Neural crest cell (in vitro differentiated cells): ENCODE measurements at regions not wholly inside any gene's neighbourhood (a gene's known extent, or its start where the extent isn't known, plus 50 kb on each side); places are given as distances from the start of the nearest gene placed in this dataset.

ENCODE experiments used
- DNase-seq: peaks from one replicate; pipeline ENCODE4 v3.0.0; 2021; ENCODE audit warnings: low read depth, mixed read lengths, low spot score
- H3K27ac Mint-ChIP-seq: one replicate; pipeline ENCODE4 v1.8.0; 2021; ENCODE audit warnings: mild to moderate bottlenecking, mixed read lengths; ENCODE audit not compliant: unreplicated experiment
- H3K27me3 Mint-ChIP-seq: 2 replicates; pipeline ENCODE4 v1.8.0; 2021; ENCODE audit warnings: low read depth, mild to moderate bottlenecking, mixed read lengths
- H3K36me3 Mint-ChIP-seq: 2 replicates; pipeline ENCODE4 v1.8.0; 2021; ENCODE audit warnings: low read depth, mild to moderate bottlenecking, mixed read lengths
- H3K4me1 Mint-ChIP-seq: 2 replicates; pipeline ENCODE4 v1.8.0; 2021; ENCODE audit warnings: mixed read lengths
- H3K4me3 Mint-ChIP-seq: one replicate; pipeline ENCODE4 v1.8.0; 2021; ENCODE audit warnings: mild to moderate bottlenecking, mixed read lengths
- H3K9me3 Mint-ChIP-seq: 2 replicates; pipeline ENCODE4 v1.8.0; 2021; ENCODE audit warnings: mixed read lengths
- CTCF ChIP-seq: fragments of 200-600 bp; sonication (generic); conservative IDR thresholded peaks from 2 replicates; pipeline ENCODE4 v1.5.0; 2021; ENCODE audit warnings: antibody characterized with exemption, mild to moderate bottlenecking

GRCh38 chr2:12397854-12398253 lies 318.9 kb upstream of the TRIB2 start:
- DNase-seq, result peak; percentile 7
- peaks cover 6% of the 10 kb centered on the region for H3K9me3 Mint-ChIP-seq
- H3K27ac Mint-ChIP-seq, result peak overlapping the region; percentile 92
- peaks cover 3% of the 10 kb centered on the region for H3K36me3 Mint-ChIP-seq
- peaks cover 19% of the 10 kb centered on the region for H3K4me1 Mint-ChIP-seq
- TF ChIP-seq CTCF, result no peak
- H3K4me3 Mint-ChIP-seq, result no peak overlapping the region
- no peaks in the 10 kb centered on the region for H3K27me3 Mint-ChIP-seq

GRCh38 chr2:12399240-12399639 lies 317.5 kb upstream of the TRIB2 start:
- no peak for DNase-seq
- Mint-ChIP-seq H3K4me3 (no peak overlapping the region), H3K36me3 (peaks cover 6% of the 10 kb centered on the region), H3K27ac (no peak overlapping the region), H3K9me3 (peaks cover 6% of the 10 kb centered on the region), H3K4me1 (peaks cover 19% of the 10 kb centered on the region), H3K27me3 (no peaks in the 10 kb centered on the region)
- TF ChIP-seq CTCF, result no peak

- Mint-ChIP-seq H3K36me3 (peaks cover 6% of the 10 kb centered on the region), H3K27ac (no peak overlapping the region), H3K9me3 (peaks cover 6% of the 10 kb centered on the region), H3K4me1 (peaks cover 14% of the 10 kb centered on the region), H3K4me3 (no peak overlapping the region), H3K27me3 (no peaks in the 10 kb centered on the region)
- no peak for TF ChIP-seq CTCF
- DNase-seq, result no peak
Measured at GRCh38 chr2:12400543-12400942, 316.2 kb upstream of the TRIB2 start.

DNA sequence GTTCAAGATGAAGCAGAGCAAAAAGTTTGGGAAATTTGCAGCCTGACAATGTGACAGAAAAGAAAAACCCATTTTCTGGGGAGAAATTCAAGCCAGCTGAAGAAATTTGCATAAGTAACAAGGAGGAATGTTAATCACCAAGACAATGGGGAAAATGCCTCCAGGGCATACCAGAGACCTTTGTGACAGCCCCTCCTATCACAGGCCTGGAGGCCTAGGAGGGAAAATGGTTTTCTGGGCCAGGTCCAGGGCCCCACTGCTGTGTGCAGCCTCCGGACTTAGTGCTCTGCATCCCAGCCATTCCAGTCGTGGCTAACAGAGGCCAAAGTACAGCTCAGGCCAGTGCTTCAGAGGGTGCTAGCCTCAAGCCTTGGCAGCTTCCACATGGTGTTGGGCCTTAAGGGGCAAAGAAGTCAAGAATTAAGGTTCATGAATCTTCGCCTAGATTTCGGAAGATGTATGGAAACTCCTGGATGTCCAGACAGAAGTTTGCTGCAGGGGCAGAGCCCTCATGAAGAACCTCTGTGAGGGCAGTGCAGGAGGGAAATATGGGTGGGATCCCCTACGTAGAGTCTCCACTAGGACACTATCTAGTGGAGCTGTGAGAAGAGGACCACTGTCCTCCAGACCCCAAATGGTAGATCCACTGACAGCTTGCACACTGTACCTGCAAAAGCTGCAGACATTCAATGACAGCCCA lies 314.1 kb upstream of the TRIB2 start:
- Mint-ChIP-seq H3K27me3 (no peaks in the 10 kb centered on the region), H3K9me3 (peaks cover 6% of the 10 kb centered on the region)
- no peak for DNase-seq

DNA sequence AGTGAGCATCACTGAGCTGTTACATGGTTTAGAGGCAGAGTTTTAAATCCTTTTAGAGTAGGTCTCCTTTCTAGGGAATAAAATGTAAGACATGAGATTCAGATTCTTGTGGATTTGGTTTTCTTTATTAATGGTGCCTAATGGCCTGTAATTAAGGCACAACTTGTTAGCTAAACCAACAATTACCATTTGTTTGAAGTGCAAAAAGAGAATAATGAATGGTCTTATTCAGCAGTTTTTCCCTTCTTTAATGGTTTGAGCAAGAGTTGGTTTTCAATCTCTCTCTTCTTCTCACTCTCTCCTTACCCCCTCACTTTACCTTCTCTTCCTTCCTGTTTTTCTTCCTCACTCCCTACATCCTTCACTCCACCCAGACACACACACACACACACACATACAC lies 312.2 kb upstream of the TRIB2 start:
- no peak for DNase-seq
- TF ChIP-seq CTCF, result no peak
- no peaks in the 10 kb centered on the region for H3K27me3 Mint-ChIP-seq
- H3K9me3 Mint-ChIP-seq, result peaks cover 6% of the 10 kb centered on the region
- H3K27ac Mint-ChIP-seq, result no peak overlapping the region
- peaks cover 6% of the 10 kb centered on the region for H3K36me3 Mint-ChIP-seq
- no peaks in the 10 kb centered on the region for H3K4me1 Mint-ChIP-seq
- no peak overlapping the region for H3K4me3 Mint-ChIP-seq

More for the DNA sequence above, 314.1 kb upstream of the TRIB2 start:
- no peak for TF ChIP-seq CTCF
- peaks cover 7% of the 10 kb centered on the region for H3K4me1 Mint-ChIP-seq
- no peak overlapping the region for H3K4me3 Mint-ChIP-seq
- no peak overlapping the region for H3K27ac Mint-ChIP-seq
- peaks cover 6% of the 10 kb centered on the region for H3K36me3 Mint-ChIP-seq
